Effector CD4-positive, alpha-beta T cell (primary cell): ENCODE measurements at regions not wholly inside any gene's neighbourhood (a gene's known extent, or its start where the extent isn't known, plus 50 kb on each side); places are given as distances from the start of the nearest gene placed in this dataset.

Experiments
- DNase-seq: peaks from one replicate; pipeline ENCODE4 v3.0.0-alpha.2; 2020

DNA sequence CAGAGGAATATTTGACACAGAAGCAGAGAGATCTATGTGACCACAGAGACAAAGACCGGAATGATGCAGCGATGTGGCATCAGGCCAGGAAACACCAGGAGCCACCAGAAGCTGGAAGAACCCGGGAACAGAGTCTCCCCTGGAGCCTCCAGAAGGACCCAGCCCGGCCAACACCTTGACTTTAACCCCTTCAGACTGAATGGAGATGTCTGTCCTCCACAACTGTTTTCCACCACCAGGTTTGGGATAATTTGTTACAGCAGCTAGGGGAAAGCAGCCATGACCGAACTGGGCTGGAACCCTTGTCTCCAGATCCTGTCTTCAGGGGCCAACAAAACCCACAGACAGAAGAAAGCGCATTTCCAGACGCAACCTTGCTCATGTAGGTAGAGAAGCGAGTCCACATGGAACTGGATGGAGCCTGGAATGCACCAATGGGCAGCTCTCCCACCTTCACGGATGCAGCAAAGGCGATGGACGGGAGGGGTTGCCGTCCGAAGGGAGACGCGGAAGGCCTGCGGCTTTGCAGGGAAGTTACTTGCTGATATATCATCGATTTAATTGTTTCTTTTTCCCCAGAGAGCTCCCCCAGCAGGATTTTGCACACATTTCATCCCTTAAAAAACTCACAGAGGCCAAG lies 396.6 kb downstream of the NPHP4 start:
- DNase-seq = no peak

DNA sequence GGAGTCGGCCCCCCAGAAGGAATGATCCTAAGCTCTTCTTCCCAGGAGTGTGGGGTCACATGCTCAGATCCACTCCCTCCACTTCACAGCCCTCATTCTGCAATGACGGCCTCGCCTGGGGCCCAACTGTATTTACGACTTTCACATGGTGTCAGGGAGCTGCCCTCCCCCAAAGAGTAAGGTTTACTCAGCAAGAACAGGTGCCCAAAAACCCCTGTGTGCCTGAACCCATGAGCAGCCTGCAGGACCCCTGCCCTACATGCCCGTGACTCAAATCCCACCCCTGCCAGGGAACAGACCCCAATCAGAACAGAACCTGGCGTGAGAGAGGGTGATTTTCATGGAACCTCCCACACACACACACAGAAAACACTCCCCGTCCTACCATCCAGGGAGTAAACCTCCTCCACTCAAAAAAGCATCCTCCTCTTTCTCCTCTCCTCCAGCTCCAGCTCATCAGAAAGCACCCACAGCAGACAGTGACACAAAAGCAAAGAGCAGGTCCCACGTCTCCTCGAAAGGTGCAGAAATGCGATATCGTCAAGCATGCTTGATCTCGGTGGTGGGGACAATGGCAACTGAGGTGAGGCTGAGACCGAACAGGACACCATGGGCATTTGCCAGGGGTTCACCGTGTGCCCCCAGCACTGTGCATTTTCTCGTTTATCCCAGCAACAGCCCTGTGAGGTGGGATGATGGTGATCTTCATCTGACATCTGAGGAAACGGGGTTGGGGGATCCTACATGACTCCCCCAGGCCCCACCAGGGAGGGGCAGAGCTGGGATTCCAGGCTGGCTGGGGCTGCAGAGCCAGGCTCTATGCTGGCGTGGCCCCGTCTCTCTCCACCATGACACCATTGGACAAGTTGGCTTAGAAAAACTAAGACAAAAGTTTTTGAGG lies 397.9 kb downstream of the NPHP4 start:
- DNase-seq = no peak

DNA sequence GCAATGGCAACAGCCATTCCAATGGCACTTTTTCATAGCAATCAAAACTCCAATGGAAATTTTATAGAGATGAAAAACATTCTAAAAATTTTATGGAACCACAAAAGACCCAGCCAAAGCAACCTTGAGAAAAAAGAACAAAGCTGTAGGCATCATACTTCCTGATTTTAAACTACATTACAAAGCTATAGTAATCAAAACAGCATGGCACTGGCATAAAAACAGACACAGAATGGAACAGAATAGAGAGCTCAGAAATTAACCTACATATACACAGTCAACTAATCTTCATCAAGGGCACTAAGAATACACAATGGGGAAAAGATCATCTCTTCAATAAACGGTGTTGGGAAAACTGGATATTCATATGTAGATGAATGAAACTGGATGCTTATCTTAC lies 401.5 kb downstream of the NPHP4 start:
- no peak for DNase-seq

DNA sequence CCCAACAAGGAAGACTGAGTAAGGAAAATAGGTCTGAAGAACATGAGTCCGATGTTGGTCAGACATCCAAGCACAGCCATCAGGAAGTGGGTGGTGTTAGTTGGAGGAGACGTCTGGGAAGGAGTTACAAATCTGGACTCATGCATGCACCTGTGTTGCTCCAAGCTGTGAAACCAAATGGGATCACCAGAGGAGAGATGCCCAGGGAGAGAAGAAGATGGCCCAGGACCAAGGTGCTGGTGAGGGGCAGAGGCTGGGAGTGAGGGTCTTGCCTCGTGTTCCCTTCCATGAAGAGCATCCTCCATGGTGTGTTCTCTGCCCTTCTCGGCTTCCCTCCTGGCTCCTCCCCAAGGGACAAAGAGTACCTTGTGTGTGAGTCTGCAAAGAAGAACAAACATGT lies 405.6 kb downstream of the NPHP4 start:
- no peak for DNase-seq

DNA sequence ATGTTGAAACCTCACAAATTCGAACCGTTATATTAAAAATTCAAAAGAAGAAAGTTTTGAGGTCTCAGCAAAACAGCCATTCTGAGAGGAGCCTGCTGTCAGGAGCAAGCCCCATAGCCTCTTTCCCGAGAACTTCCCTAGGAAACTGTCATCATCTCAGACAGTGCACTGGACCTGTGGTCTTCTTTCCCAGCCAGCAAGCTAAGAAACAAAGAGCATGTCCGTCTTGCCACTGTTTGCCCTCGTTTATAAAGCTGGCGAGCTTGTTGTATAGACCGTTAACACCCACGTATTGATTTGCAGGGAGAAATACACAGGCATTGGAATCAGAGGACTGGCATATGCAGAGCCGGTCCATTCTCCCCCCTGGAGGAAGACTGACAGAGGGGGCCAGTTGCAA lies 407.0 kb downstream of the NPHP4 start:
- no peak for DNase-seq

DNA sequence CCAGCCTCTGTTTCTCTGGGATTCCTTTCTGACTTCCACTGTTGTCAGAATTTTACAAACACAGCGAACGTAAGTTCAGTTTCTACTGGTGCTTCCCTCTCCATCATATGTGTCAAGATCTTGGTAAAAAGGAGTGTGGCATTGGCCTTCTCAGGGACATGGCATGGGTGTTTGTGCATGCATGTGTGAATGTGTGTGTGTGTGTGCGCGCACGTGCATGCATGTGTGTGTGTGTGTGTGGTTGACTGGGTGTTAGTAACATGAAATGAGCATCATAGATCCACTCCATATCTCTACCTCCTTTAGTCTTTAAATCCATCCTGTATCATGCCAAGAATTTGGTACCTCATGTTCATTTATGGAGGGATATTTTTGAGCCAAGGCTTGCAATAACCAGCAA lies 411.3 kb downstream of the NPHP4 start:
- no peak for DNase-seq

DNA sequence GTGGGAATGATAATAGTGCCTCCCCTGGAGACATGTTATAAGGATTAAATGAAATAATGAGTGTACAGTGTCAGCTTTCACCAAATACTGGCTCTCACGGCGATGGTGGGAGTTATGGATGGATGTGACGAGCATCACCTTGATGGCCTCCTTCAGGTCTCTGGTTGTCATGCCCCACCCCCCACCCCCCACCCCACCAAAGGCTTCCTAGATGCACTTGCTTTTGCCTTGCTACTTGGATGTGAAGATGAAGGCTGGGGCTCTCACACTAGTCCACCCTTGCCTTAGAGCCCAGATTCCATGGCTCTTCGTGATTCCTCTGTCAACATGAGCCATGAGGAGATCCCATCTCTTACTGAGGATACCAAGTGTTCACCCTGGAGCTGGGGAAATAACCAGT lies 412.3 kb downstream of the NPHP4 start:
- DNase-seq = no peak

DNA sequence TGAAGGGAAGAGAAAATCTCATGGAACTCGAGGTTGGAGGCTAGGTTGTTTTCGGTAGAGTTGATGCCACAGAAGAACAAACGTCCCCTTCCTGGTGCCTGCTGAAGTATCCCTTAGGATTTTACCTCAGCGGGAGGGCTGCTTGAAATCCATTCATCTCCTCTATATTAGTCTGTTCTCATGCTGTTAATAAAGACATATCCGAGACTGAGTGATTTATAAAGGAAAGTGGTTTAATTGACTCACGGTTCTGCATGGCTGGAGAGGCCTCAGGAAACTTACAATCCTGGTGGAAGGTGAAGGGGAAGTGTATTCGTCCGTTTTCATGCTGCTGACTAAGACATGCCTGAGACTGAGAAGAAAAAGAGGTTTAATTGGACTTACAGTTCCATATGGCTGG lies 413.5 kb downstream of the NPHP4 start:
- DNase-seq = no peak

DNA sequence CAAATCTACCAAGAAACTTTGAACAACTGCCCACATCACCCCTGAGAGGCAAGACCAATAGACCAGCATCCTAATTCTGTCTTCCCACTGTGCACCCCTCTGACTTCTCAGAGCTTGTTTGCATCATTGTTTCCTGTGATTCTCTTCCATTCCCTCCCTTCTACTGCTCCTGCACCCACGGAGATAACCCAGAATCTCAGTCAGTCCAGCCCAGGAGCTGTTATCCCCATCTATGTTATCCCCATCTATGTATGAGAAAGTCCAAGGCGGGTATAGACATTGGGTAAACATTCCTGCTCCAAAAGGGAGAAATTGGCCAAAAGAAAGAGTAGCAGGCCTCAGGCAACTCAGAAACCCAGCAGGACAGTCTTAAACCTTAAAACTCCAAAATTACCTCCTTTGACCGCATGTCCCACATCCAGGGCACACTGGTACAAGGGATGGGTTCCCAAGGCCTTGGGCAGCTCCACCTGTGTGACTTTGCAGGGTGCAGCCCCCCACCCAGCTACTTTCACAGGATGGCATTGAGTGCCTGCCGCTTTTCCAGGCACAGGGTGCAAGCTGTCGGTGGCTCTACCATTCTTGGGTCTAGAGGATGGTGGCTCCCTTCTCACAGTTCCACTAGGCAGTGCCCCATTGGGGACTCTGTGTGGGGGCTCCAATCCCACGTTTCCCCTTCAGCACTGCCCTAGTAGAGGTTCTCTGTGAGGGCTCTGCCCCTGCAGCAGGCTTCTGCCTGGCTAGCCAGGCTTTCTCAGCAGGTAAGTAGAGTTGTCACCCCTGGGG lies 414.8 kb downstream of the NPHP4 start:
- DNase-seq = no peak

DNA sequence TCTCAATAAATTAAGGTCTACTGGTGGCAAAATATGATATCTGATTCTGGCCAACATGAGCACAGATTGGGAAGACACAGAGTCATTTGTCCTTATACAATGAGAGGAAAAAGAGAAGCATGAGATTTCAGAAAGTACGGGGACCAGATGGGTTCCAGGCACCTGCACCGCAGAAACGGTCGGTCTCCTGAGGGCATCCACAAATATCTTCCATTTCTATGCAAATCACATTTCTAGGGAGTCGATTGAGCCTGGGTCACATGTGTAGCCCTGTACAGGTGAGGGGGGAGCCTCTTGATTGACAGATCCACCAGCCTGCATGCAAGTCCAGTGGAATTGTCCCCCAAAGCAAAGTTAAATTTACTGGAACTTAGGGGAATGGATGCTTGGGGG lies 415.6 kb downstream of the NPHP4 start:
- DNase-seq = no peak

DNA sequence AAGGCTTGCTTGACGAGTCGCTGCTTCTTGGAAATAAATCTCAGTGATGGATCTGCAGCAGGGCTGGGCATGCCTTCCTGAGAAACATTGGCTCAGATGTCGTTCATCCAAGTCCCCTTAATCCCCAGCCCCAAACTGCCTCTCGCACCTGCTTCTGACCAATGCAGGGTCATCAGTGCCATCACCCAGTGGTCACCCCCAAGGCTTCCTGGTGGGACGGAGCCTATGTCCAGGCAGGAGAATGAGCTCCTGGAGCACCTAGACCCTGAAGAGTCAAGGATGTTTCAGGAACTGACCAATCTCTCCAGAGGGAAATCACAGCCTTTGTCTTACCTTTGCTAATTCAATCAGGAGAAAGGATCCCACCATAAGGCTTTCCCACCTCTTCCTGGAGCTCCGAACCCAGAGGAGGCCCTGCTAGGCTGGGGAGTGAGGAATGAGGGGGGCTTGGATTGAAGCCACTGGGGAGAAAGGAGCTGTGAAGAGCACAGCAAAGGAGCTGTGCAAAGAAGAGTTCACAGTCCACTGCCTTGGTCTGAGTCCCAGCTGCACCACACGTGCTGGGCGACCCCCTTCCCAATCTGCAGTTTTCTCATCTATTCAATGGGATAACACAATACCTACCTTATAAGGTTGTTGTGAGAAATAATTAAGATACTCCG lies 416.1 kb downstream of the NPHP4 start:
- DNase-seq = no peak

DNA sequence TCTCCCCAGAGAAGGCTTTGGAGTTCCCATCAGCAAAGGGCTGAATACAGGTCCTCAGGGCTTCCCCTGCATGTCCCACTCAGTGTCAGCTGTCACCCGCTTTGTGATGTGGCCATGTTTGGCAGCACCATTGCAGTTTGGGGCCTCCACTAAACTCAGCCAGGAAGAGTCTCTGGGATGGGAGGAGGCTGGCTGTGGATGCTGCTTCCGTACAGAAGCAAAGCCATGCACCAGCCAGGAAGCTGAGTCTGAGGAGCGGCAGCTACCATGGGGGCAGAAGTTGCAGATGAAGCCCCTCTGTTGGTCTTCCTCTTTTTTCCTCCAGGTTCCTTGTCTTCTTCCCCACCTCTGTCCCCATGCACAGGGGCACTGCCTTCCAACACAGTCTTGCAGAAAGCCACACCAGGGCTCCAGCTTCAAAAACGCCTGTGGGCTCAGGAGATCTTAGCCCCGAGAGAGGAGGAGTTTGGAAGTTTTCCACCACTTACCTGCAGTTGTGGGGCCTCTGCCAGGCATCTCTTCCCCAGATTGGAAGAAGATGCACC lies 416.8 kb downstream of the NPHP4 start:
- no peak for DNase-seq

DNA sequence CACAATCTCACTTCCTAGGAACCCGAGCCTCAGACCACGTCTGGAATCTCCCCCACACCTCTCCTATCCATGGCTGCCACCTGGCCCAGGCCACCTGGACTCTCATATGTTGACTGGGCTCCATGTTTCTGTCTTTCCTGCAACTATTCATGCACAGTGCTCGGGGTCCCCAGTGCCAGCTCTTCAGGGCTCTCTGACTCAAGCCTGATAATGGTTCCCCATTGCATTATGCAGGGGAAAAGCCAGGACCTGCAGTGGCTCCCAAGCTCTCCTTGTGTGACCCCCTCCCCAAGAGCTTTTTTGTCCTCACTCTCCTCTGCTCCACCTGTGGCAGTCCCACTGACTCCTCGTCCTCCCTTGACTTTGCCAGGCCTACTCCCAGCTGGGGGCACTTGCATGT lies 417.6 kb downstream of the NPHP4 start:
- DNase-seq = no peak

DNA sequence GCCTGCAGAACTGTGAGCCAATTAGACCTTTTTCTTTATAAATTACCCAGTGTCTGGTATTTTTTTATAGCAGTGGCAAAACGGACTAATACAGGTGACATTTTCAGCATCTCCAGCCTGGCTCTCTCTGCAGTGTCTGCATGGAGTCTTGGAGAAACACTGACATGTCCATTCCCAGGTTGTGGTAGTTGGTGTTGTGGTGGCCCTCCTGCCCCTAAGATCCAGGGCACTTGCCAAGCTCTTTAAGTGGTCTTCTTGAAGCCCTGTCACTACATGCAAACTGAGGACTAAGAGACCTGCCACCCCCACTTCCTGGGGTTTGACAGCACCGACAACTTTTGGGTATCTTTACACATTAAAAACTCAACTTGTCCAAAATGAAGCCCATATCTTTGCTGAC lies 419.4 kb downstream of the NPHP4 start:
- no peak for DNase-seq

DNA sequence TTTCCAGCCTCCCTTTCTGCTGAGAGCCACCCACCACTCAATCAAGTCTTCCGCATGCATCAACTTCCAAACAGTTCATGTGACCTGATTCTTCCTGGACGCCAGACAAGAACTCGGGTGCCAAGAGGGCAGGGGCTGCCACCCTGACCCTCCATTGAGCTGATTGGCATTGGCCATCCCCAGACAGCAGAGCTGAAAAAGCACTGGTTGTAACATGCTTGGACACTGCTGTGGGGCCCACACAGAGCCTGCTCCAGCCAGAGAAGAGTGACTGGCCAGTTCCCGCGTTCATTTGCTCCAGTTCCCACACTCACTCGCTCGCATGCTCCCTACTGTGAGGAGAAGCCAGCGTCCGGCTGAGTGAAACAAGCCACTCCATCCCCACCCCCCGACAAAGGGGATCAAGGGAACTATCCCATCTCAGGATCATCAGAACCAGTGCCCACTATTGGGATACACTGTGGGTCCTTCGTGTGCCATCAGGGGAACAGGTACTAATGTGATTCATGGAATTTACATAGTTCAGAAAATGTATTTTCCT lies 420.3 kb downstream of the NPHP4 start:
- no peak for DNase-seq

DNA sequence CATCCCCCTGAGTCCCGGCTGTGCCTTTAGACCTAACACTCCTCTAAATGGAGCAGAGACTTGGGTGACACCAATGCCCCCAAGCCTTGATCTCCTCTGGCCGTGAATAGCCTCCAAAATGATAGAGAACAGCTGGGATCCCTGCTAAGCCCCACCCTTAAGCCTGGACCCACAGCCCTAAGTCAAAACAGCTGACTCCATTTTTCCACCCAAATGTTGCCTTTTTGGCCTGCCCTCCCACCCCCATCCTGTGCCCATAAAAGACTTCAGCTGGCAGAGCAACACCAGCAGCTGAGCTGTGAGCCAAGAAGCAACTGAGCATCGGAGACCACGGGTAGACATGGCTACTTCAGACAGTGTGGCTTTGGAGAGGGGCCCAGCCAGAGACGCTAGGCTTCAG lies 420.8 kb downstream of the NPHP4 start:
- DNase-seq = no peak

DNA sequence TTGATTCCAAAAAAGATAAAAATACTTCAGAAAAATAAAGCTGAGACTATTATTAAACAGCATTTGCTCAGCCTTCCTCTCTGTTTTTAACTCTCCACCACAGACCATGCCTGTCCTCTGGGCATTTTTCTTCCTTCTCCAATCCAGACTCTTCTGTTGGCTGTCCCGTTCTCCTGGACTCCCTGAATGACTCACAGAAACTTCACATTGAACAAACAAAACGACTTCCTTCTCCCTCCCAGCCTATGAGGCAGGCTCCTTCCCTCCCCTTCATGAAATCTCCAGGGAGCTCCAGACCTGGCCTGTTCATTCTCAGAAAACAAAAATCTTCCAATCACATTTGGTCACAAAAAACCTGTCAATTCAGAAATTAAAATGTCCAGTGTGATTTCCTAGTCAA lies 421.3 kb downstream of the NPHP4 start:
- DNase-seq = no peak

DNA sequence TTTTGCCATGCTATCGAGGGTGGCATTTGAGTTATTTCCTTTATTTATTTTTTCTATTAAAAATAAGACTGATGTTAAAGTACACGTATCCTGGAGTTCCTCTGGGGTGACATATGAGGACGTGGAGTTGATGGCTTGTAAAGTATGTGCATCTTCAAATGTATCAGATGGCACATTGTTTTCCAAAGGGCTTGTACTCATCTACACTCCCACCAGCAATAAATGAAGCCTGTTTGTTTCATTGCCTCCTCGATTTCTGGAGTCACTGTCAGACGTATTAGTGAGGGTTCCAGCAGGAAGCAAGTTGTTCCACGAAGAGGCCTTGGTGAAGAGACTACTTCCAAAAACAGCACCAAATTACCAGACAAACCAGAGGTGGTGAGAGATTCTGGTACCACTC lies 423.9 kb downstream of the NPHP4 start:
- no peak for DNase-seq

DNA sequence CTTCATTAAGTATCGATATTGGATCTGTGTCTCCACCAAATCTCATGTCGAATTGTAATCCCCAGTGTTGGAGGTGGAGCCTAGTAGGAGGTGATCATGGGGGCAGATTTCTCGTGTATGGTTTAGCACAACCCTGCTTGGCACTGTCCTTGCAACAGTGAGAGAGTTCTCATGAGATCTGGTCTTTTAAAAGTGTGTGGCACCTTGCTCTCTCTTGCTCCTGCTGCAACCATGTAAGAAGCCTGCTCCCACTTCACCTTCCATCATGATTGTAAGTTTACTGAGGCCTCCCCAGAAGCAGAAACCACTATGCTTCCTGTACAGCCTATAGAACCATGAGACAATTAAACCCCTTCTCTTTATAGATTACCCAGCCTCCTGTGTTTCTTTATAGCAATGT lies 424.4 kb downstream of the NPHP4 start:
- DNase-seq = no peak

DNA sequence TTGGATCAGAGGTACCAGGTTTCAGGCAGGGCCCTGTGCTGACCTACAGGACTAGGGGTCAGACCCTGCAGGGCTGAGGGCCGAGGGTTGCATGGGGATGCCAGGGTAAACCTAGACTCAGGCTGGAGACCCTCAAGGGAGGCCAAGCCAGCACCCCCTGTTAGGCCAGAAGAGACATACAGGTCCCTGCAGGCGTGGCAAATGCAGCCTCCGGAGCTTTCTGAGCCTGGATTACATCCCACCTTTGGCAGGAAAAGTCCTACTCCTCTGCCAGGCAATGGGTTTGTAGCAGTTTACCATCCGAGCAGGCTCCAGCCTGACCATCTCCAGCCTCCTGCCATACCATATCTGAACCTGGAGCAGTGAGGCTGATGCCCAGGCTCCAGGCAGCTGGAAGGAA lies 425.3 kb downstream of the NPHP4 start:
- no peak for DNase-seq

DNA sequence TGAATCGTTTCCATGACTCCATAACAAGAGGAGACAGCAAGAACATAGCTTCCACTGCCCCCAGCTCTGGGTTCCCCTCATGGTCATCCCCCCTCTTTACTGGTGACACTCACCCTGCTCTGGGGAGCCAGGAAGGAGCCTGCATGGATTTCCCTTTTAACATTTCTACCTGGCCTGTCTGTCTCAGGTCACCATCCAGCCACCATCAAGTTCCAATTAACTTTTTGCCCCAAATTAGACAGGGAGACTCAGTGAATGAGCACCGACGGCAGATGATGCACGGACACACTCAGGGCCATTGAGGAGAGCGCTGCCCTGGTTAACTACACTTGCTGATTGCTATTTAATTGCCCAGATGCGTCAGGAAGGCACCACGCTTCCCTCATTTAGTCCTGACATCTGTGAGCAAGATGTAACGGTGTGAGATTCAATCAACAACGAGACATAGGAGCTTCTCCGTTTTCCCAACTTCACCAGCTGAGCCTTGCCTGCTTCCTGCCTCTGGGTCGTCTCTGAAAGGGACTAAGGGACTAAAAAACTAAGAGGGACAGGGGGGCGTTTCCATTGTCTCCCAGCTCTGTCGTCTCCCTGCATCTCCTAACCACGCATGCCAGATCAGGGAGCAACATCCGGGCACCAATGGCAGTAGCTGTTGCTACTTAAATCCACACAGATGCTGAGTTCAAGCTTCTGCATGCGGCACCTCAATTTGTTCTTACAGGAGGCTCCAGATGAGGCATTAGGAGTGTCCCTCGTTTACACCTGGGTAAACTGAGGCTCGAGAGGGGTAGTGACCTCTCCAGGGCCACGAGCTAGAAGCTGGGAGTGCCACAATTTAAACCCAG lies 426.7 kb downstream of the NPHP4 start:
- DNase-seq = no peak
